Germinal center (tissue), 1 donor: ENCODE measurements at regions not wholly inside any gene's neighbourhood (a gene's known extent, or its start where the extent isn't known, plus 50 kb on each side); places are given as distances from the start of the nearest gene placed in this dataset.

Experiments
- DNase-seq: peaks from one replicate; pipeline ENCODE4 v3.0.0; 2012; ENCODE audit warnings: mixed read lengths, low spot score

GRCh38 chr14:101120641-101121507 is 217.4 kb upstream of the RTL1 start:
- DNase-seq: peak; percentile 73

DNA sequence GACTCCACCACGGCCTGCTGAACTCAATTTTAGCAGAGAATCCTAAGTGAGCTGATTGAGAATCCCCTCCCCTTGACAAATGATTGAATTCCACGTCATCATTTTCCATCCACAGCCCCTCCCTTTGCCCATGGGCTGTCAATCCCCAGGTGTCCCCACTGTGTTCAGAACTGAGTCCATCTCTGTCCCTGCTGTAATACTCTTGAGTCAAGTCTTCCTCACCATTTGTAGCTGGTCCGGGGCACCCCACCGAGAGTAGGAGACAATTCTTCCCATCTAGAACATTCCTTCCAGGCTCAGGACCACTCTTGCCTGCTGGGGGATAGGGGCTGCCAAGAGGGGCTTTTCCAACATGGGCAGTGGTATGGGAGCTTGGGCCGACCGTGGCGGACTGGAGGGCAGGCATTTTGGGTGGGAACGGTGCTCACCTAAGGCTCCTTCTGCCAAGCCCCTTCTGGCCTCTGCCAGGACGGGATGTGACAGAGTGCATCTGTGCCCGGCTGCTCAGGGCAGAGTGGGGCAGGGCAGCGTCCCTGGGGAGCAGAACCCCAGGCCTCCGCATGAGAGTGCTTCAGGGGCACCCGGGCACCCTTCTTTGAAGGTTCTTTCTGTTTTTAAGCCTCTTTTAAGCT is 218.1 kb upstream of the RTL1 start:
- no peak for DNase-seq

DNA sequence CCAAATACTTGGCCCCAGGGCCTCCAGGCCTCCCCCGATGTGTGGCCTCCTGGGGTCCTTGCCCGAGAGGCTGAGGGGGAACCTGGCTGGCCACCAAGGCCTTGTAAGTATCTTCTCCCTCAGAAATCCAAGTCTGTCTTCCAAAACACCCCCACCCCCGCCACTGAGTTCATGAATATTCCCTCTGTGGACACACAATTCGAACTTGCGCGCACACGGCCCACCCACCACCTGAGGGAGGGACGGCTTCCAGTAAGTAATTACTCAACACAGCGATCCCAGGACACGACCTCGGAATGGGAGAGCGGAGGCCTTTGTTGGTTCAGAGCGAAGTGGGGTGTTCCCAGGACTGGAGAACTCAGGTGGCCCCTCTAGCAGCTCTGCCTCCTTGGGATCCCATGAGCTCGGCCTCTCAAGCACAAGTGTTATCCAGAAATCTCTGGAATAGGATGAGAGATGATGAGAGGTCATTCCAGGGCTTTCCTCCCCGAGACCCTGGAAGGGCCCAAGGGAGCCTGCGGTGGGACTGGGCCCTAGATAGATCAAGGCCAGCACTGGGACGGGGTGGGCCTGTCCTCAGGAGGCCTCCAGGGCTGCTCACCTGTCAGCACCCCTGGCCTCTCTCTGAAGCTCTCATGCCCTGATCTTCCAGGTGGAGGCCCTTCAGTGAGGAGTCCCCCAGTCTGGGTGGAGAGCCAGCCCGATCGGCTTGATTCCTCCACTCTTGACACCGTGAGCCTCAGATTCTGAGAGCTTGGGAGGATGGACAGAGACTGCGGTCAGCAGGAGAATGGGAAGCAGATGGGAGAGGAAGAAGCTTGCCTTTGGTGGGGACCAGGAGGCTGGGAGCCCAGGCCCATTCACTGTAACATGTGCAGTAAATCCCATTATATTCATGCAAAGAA is 219.0 kb upstream of the RTL1 start:
- DNase-seq: no peak

DNA sequence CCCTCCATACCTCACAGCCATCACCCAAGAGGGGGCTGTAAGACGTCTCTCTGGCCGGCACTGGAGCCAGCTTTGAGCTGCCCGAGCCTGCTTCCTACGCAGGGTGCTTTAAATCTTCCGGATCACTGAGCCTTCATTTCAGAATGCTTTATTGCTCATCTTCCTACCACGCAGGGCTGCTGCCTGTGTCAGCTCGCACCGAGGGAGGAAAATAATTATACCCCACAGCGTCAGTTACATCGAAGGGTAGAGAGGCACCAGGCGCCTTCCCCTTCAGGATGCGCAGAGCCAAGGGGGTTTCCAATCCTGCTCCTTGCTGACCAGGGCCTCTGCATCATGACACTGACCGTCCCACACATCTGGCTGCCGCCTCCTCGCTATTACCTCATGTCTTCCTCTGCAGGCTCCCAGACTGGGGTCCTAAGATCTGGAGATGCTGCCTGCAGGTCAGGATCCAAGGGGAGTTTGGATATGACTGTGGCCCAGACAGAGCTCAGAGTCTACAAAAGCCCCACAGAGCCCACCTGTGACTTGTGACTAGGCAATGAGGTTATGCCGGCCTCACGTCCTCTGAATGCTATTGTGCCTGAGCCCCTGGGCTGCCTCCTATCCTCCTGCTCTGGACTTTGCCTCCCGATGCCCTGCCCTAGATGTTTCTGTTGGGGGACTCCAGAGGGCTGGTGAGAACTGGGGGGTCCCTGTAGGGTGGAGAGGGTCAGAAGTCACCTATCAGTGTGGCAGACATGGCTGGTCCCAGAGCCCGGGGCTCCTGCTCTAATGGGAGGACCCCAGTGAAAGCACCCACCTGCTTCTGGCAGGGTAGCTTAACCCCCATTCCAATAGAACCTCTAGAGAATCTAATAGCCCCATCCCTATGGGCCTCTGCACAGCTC is 220.3 kb upstream of the RTL1 start:
- no peak for DNase-seq

DNA sequence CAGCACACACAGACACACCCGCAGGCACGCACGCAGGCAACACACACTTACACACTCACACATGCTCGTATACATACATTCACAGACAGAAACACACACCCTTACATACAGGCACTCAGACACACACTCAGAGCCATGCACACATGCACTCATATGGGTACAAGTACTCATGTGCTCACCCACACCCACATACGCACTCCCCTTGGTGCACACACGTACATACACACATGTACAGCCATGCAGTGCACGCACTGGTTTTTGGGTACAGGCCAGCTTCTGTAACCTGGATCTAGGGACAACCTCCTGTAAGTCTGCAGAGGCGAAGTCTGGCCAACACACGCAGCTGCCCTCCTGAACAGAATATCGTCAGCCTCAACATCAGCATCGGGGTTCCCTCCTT is 221.3 kb upstream of the RTL1 start:
- no peak for DNase-seq

GRCh38 chr14:101125313-101125712 is 221.8 kb upstream of the RTL1 start:
- no peak for DNase-seq

DNA sequence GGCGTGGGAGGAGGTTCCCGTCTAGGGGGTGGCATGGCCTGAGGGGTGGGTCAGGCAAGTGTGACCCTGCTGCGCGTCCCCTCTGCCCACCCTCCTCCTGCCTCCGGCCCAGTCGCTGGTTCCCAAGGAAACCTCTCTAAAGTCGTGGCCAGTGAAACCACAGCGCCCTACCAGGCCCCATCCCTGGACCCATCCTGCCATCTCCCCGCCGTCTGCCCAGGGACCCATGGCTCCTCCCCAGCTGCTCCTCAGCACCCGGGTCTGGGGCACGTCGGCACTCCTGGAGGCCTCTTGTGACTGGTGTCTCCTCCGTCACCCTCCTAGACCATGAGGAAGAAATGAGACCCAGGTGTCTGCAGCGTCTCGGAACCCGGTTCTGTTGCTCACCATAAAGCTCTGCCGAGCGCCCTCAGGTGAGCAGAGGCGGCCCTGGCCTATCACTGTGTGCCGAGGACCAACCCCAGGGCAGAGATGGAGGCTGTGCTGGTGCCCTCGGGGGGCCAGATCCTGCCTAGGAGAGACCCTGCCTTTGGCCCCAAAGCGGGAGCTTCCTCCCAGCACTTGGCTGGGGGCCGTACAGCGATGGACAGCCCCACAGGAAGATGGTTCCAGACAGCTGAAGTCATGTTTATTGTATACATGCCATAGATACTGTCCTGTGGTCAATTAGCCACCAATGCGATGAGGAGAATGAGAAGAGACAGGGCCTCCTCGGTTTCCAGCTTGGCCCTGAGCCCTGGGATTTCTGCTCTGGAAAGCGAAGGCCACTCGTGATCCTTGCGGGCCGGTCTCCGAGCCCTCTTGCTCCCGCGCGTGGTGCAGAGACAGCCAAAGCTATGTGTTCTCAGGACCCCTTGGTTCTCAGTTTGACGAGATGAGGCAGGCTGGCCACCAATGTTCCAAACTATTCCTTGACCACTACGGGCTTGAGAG is 222.5 kb upstream of the RTL1 start:
- DNase-seq: no peak

DNA sequence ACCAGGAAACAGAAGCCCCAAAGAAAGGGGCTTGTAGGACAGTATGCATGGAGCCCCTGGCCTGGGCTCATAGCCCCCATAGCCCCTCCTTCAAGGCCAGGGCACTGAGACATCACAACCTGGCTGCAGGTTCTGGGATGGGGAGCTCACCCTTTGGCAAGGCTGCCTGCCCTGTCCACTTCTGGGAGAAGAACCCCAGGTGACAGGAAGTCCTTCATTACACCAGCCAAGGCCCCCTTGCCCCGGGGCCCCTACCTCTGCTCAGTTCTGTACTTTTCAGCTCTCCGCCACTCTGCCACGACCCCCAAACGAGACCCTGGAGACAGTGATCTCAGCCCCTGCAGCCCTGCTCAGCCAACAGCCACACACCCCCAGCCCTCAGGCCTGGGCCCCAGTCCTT is 223.2 kb upstream of the RTL1 start:
- DNase-seq: no peak

- DNase-seq: no peak
Measured at GRCh38 chr14:101127224-101127623, 223.7 kb upstream of the RTL1 start.

- DNase-seq: no peak
Measured at GRCh38 chr14:101128478-101129321, 225.2 kb upstream of the RTL1 start.

- DNase-seq: no peak
Measured at GRCh38 chr14:101129521-101130167, 226.1 kb upstream of the RTL1 start.

GRCh38 chr14:101130861-101131260 is 227.3 kb upstream of the RTL1 start:
- DNase-seq: no peak

DNA sequence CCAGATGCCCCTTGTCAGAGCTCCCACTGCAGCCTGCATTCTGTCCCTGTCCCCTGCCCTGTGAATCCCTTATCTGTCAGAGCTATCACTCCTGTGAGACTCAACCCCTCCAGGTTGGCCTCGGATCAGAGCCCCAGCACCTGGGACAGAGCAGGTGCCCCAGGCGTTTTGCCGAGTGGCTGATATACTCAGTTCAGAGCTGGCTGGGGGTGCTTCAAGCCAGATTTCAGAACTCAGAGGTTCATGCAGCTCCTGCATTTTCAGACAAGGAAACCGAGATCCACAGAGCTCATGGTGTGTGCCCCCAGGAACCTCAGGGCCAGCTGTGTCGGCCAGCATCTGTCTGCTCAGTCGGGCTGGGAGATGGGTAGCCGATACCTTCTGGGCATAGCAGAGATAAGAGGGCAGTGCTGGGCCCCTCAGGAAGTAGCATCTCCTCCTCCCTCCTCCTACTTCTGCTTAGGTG is 228.0 kb upstream of the RTL1 start:
- no peak for DNase-seq

DNA sequence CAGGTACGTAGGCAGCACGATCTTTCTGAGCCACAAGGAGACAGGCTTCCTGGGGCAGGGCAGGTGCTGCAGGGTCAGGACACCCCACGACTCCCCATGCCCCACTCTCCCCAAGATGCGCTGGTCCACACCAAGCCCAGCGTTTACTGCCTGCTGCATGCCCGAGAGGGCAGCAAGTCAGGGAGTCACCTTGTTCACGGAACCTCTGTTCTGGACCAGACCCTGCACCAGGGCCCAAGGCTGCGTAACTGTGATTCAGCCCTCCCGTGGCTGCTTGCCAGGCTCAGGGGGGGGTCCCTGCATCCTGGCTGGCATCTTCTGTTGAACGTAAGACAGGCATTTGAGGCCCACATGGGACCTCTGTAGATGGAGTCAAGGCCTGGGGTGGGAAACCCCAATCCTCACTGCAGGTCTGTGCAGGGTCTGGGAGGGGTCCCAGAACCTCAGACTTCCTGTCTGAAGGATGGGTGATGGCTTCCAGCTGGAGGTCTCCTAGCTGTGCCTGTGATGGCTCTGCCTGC is 228.6 kb upstream of the RTL1 start:
- DNase-seq: no peak

GRCh38 chr14:101132588-101132987 is 229.1 kb upstream of the RTL1 start:
- DNase-seq: no peak

- no peak for DNase-seq
Measured at GRCh38 chr14:101133068-101133467, 229.5 kb upstream of the RTL1 start.

DNA sequence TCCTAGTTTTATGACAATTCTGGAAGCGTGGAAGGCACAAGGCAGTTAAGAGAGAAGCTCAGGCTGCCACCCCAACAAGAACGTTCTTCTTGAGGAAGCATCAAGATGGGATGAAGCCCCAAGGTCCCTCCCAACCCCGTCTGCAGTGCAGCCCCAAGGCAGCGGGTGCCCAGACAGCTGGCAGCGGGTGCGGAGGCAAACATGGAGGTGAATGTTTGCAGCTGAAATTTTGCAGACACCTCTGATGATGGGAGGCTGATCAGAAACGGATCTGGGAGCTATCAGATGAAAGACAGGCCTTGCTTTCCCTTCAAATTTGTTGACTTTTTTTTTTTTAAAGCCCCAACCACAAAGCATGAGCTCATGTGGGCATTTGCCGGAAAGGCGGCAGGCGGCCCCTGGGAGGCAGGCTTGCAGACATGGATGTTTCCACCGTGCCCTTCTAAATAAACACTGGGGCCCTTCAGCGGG is 230.7 kb upstream of the RTL1 start:
- no peak for DNase-seq

DNA sequence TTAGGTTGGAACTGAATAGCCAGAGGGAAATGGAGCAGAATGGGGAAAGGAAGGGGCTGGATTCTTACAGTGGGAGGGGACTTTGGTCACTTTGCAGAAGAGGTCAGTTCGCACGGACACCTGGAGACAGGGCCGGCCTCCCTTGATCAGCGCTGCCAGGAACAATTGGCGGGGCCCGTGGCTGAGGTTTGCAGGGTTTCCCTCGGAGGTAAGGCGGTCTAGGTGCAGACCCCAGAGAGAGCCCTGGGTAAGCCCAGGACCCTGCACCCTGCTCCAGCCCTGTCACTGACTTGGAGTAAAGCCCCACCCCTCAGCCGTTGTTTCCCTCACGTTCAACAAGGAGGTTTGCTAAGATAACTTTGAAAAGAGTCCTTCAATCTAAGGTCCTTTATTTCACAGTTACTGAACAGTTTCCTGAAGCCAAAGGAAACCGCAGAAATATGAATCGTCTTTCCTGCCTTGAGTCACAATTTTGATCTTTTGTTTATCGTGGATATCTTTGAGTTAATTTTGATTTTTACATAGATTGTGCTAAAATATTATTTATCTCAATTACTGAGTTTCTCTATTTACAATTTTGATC is 231.4 kb upstream of the RTL1 start:
- no peak for DNase-seq
